NCI-H526 (cell line): ENCODE measurements at regions not wholly inside any gene's neighbourhood (a gene's known extent, or its start where the extent isn't known, plus 50 kb on each side); places are given as distances from the start of the nearest gene placed in this dataset.

Experiments used
- DNase-seq, 2 experiments: peaks; one replicate each; lab custom pipeline; 2025; lab: John Stamatoyannopoulos, UW

DNA sequence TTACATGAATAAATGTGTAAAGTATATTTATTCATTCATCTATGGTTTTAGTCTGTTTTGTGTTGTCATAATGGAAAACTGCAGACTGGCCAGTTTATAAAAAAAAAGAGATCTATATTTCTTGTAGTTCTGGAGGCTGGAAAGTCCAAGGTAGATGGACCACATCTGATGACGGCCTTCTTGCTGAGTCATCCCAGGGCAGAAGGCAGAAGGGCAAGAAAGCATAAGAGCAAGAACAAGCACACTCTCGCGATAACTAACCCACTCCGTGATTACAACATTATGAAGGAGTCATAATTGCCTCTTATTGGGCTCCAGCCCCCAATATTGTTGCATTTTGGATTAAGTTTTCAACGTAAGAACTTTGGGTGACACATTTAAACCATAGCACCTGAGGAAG lies 180.4 kb upstream of the DAB2 start:
- no peak for DNase-seq

DNA sequence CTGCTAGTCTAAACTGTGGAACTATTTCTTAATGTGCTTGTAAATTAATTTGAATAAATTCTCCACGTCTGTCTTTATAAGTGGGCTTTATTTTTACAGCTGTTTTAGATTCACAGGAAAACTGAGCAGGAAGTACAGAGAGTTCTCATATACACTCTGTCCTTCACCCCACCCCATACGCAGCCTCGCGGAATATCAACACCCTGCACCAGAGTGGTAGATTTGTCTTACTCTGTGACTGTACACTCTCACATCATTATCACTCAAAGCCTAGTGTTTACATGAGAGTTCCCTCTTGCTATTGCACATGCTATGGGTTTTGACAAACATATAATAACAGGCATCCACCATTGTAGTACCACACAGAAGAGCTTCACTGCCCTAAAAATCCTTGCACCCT lies 179.7 kb upstream of the DAB2 start:
- DNase-seq: no peak

DNA sequence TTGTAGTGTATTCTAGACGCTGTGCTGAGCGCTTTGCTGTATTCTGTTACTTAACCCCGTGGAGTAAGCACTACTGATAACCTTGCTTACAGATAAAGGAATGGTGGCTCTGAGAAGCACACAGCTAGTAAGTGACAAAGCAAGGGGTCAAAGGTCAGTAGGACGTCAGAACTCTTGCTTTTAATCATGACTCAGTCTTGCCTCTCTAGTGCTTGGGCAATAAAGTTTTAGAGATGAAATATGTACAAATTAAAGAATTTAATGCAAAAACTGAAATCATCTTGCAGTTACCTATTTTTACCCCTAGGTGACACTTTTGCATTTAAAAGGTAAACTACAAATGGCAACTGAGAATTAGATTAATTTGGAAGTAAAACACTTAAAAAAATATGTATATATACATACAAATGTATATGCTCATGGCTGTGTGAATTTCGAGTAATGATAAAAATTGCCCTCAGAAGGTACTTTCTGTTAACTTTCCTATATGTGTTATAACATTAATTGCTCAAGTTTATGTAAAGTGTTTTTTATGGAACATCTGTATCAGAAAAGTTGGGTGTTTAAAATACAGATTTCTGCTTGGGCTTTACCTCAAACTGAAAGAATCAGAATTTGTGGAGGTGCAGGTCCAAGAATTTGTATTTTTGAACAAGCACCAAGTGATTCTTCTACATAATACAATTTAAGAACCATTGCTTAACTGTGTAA lies 175.1 kb upstream of the DAB2 start:
- peak in 1 of 2 experiments; percentile 39 for DNase-seq

DNA sequence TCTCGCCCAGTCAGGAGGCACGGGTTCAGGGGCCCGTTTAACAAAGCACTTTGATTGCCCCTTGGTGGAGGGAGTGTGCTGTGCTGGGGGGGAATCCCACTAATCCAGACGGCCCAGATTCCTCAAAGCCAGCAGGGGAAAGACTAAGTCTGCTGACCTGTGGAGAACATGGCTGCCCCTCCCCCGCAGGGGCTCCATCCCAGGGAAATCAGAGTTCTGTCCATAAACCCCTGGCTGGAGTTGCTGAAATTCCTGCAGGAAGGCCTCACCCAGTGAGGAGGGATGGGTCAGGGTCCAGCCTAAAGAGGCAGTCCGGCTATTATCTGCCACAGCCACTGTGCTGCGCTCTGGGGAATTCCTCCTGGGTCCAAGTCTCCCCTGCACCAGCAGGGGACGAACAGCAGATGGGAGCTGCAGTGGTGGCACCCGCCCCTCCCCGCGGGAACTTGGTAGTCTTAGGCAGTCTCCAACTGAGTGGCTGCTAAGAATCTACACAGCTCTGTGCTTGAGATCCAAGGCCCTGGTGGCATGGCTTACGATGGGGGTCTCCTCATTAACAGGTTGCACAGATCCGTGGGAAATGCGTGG lies 174.0 kb upstream of the DAB2 start:
- no peak for DNase-seq

- no peak for DNase-seq
These were observed 163.4 kb upstream of the DAB2 start for GRCh38 chr5:39588179-39588578.

DNA sequence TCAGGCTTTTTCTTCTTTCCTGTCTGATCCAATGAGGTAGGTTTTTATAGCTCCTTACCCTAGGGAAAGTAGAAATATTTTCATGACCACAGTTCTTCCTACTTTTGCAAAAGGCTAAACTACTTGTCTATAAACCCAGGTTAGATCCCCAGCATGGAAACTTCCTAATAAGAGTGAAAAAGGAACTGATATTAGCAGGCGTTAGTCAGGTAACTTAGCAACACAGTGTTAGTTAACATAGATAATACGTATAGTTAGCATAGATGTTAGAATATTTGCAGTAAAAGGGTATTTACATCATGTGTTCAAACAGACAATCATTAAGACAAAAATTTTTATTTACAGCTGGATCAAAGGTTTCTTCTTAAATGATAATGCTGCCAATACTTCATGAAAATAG lies 162.9 kb upstream of the DAB2 start:
- no peak for DNase-seq

DNA sequence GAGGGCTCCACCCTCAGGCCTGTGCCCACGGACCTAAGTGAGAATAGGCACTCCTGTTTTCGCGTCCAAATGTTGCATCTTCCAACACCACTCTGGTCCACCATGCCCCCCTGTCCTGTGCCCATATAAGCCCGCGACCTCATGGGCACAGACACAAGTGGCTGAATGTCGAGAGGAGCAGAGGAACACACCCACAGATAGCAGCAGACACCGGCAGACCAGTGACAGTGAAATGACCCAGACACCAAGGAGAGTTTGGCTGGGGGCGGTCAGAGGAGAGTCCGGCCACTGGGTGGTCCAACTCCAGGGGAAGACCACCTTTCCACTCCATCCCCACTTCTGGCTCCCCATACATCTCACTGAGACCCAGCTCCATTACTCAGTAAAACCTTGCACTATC lies 161.4 kb upstream of the DAB2 start:
- no peak for DNase-seq

GRCh38 chr5:39584927-39585326 lies 160.1 kb upstream of the DAB2 start:
- no peak for DNase-seq

GRCh38 chr5:39580702-39581453 lies 156.1 kb upstream of the DAB2 start:
- DNase-seq: no peak

DNA sequence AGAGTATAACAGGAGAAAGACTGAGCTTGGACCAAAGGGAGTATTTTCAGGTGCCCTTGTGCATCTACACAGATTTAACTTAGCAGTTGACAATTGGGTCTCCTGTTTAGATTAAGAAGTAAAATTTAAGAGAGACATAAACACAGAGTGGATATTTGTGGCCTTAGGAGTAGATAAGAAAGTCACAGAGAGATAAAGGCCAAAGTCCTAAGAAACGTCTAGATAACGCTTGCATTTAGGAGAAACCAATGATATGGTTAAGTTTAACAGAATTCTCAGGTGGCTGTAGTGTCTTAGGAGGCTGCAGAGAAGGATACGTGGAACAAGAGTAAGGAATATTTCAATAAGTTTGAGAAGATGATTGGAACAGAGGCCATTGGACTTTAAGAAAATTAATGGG lies 155.0 kb upstream of the DAB2 start:
- DNase-seq: no peak

GRCh38 chr5:39578887-39579497 lies 154.2 kb upstream of the DAB2 start:
- DNase-seq: peak in 1 of 2 experiments; percentile 17

- DNase-seq: no peak
These were observed 152.7 kb upstream of the DAB2 start for GRCh38 chr5:39577529-39577928.

DNA sequence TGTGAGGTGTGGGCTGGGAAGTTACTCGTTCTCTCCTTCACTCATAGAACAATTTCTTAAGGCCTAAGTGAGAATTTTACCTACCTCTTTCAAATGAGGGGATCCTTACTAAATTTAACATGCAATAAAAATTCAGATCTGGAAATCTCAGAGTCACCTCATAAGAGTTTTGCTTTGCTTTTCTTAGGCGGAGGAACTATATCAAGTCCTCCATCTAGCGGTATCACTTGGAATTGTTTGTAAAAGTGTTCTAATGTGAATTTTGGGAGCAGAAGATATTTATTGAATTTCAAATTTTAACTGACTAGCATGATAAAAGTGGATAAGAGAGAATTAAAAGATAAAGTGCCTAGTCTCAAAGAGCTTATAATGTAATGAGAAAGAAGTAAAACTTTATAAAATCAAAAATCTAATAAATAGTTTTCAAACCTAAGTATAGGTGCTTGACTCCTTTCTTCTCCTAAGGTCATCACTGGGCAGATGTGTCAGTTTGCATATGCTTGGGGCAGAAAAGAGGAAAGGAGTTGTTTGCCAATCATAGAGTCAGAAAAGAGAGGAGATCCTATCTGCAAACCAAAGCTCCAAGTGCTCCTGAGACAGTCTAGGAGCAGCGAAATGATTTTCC lies 145.7 kb upstream of the DAB2 start:
- DNase-seq: peak; percentile 32 to 66

- no peak for DNase-seq
These were observed 145.1 kb upstream of the DAB2 start for GRCh38 chr5:39569857-39570256.

GRCh38 chr5:39566891-39567290 lies 142.1 kb upstream of the DAB2 start:
- no peak for DNase-seq

GRCh38 chr5:39566029-39566428 lies 141.2 kb upstream of the DAB2 start:
- DNase-seq: no peak

- DNase-seq: no peak
These were observed 136.6 kb upstream of the DAB2 start for GRCh38 chr5:39561421-39561820.

DNA sequence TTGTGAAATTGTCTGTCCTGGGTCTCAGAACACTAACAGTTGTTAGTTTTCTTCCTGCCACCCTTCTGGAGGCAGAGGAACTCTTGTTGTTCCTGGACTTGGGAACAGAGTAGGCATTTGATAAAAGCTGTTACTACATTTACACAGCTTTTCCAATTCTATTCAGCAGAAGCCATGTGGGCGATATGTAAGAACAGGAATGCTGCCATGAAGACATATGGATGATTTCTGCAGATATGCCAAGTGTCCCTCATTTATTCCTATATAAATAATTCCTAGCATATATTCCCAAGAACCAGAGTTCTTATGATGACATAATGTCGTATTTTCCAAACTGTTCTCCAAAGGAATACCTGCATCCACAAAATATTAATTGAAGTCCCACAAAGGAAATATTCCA lies 135.9 kb upstream of the DAB2 start:
- DNase-seq: no peak

DNA sequence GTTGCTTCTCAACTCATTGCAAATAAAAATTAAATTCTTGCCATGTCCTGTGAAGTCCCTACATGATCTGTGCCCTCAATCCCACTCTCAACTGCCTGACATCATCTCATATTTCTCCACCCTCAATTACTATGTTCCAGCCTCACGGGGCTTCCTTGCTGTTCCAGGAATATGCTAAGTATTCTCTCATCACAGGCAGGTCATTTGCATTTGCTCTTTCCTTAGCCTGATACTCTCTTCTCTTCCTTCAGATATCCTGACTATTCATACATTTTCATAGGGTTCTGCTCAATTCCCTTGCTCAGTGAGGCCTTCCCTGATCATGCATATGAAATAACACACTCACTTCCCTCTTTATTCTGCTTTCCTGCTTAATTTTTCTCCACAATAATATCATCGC lies 135.1 kb upstream of the DAB2 start:
- peak; percentile 27 to 55 for DNase-seq

- DNase-seq: no peak
These were observed 133.8 kb upstream of the DAB2 start for GRCh38 chr5:39558541-39558940.

- no peak for DNase-seq
These were observed 131.0 kb upstream of the DAB2 start for GRCh38 chr5:39555788-39556187.

- peak; percentile 41 to 85 for DNase-seq
These were observed 122.9 kb upstream of the DAB2 start for GRCh38 chr5:39547553-39548154.
